Hepatocyte (in vitro differentiated cells): ENCODE measurements at regions not wholly inside any gene's neighbourhood (a gene's known extent, or its start where the extent isn't known, plus 50 kb on each side); places are given as distances from the start of the nearest gene placed in this dataset.

ENCODE experiments used
- EZH2phosphoT487 ChIP-seq: fragments of 200-600 bp; sonication (generic); IDR thresholded peaks from one replicate; pipeline ENCODE4 v1.6.1; 2018; ENCODE audit warnings: antibody characterized with exemption, mild to moderate bottlenecking, low read depth, moderate library complexity; ENCODE audit not compliant: unreplicated experiment, severe bottlenecking
- TF ChIP-seq, protein P1 (sequence below): fragments of 200-600 bp; sonication (generic); IDR thresholded peaks from 2 replicates; pipeline ENCODE4 v1.5.1; 2016; ENCODE audit warnings: antibody characterized with exemption, mild to moderate bottlenecking; ENCODE audit not compliant: poor library complexity

DNA sequence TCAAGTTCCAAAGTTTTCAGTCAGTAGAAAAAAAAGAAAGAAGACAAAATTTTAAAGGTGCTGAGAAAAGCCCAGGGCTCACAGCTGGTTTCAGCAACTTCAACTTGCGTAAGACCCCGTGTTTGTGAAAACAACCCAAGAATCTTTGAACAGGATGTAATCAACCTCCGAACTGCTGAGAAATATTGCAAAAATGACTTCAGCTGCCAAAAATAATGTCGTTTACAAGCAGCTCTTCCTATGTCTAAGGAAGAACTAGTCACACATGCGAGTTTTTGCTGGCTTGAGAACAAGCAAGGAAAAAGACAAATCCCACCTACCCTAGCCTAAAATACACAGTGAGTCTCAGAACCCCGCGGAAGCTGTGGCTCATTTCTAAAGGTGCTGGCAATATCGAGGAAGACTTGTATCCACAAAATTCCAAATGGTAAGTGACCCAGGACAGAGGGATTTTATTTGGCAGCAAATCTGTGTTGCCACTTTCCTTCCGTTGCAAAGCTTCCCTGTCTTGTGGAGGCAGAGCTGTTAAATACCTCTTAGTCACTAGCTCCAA lies 59.8 kb upstream of the SLC8A1 start:
- TF ChIP-seq, protein P1, sequence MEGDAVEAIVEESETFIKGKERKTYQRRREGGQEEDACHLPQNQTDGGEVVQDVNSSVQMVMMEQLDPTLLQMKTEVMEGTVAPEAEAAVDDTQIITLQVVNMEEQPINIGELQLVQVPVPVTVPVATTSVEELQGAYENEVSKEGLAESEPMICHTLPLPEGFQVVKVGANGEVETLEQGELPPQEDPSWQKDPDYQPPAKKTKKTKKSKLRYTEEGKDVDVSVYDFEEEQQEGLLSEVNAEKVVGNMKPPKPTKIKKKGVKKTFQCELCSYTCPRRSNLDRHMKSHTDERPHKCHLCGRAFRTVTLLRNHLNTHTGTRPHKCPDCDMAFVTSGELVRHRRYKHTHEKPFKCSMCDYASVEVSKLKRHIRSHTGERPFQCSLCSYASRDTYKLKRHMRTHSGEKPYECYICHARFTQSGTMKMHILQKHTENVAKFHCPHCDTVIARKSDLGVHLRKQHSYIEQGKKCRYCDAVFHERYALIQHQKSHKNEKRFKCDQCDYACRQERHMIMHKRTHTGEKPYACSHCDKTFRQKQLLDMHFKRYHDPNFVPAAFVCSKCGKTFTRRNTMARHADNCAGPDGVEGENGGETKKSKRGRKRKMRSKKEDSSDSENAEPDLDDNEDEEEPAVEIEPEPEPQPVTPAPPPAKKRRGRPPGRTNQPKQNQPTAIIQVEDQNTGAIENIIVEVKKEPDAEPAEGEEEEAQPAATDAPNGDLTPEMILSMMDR = no peak
- TF ChIP-seq EZH2phosphoT487 = no peak
